ENCODE measurements at regions not wholly inside any gene's neighbourhood (a gene's known extent, or its start where the extent isn't known, plus 50 kb on each side); places are given as distances from the start of the nearest gene placed in this dataset.

DNA sequence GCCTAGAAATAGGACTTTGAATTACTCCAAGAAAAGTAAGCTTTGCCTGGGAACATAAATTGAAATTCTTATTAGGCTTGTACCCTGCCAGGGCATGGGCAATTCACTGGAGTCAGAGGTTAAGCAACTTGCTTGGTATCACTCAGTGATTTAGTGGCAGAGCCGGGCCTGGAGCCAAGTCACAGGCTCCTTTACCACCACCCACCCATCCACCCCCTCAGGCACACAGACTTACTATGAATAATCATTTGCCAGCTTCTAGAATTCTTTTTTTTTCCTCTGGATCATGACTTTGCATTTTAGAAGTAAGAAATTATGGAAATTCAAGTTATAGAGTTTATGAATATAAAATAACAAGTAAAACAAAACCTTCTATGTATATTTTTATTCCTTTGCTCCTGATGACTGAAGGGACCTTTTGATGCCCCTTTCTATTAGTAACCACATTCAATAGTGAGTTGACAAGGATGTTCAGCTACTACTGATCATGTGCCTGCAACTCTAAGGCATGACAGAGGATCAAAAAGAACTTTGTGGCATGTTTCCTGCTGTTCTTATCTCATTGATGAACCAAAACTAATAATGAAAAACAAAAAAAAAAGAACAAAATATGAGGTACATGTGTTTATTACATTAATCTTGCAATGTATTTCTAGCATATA is 614.7 kb downstream of the TLR4 start:
- TF ChIP-seq, protein P1, sequence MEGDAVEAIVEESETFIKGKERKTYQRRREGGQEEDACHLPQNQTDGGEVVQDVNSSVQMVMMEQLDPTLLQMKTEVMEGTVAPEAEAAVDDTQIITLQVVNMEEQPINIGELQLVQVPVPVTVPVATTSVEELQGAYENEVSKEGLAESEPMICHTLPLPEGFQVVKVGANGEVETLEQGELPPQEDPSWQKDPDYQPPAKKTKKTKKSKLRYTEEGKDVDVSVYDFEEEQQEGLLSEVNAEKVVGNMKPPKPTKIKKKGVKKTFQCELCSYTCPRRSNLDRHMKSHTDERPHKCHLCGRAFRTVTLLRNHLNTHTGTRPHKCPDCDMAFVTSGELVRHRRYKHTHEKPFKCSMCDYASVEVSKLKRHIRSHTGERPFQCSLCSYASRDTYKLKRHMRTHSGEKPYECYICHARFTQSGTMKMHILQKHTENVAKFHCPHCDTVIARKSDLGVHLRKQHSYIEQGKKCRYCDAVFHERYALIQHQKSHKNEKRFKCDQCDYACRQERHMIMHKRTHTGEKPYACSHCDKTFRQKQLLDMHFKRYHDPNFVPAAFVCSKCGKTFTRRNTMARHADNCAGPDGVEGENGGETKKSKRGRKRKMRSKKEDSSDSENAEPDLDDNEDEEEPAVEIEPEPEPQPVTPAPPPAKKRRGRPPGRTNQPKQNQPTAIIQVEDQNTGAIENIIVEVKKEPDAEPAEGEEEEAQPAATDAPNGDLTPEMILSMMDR (optimal IDR thresholded peaks at IDR 0.05 in 1 of 3, IDR thresholded peaks at IDR 0.05 in 1 of 3, conservative IDR thresholded peaks at IDR 0.05 in 1 of 3; ENCODE audit: extremely low read depth in 1 of 3, insufficient read depth in 2 of 3, low read length in 3 of 3): no peak
- TF ChIP-seq EZH2 (IDR thresholded peaks at IDR 0.05; ENCODE audit: low read length): no peak
